B cell (primary cell): ENCODE measurements at regions not wholly inside any gene's neighbourhood (a gene's known extent, or its start where the extent isn't known, plus 50 kb on each side); places are given as distances from the start of the nearest gene placed in this dataset.

Experiments used
- ATAC-seq: fragments of 200-7000 bp; cut with Tn5 transposase; one replicate; pipeline ENCODE4 v1.10.0; 2021; ENCODE audit warnings: low read depth, mild to moderate bottlenecking, moderate number of reproducible peaks, moderate library complexity
- CTCF ChIA-PET: fragments of 350-600 bp; sonication (Branson Sonifier 250); formaldehyde crosslinking; loops from one replicate; lab custom pipeline; 2021; ENCODE audit warnings: antibody characterized with exemption, inconsistent platforms; lab: Charles Lee
- POLR2A ChIA-PET: fragments of 350-600 bp; sonication (Branson Sonifier 250); formaldehyde crosslinking; loops from one replicate; lab custom pipeline; 2021; ENCODE audit warnings: antibody characterized with exemption; lab: Charles Lee
- DNase-seq: peaks from one replicate; pipeline ENCODE4 v3.0.0; 2013
- H2AFZ ChIP-seq: 2 replicates; pipeline ENCODE4 v1.6.1; 2012; ENCODE audit warnings: mild to moderate bottlenecking, low read depth, low read length; ENCODE audit not compliant: insufficient read depth, poor library complexity, severe bottlenecking
- H3K27ac ChIP-seq, 2 donors: 1 replicate in 1 of 2; 2 replicates in 1 of 2; pipeline ENCODE4 v1.5.1; 2012 to 2013; ENCODE audit warnings: low read length in 2 of 2, mild to moderate bottlenecking in 2 of 2, moderate library complexity in 1 of 2
- H3K27me3 ChIP-seq, 4 experiments: fragments of 200-600 bp in 1 of 4; sonication (generic) in 1 of 4; replicated peaks in 1 of 4; 1 replicate in 2 of 4; 2 replicates in 2 of 4; pipeline versions ENCODE4 v1.6.1 to v1.7.0; 2013 to 2016; ENCODE audit warnings: low read length in 3 of 4, mild to moderate bottlenecking in 2 of 4, mixed read lengths in 1 of 4, moderate library complexity in 1 of 4; ENCODE audit not compliant: insufficient read depth in 4 of 4, control insufficient read depth in 3 of 4; ENCODE audit errors: control extremely low read depth in 1 of 4
- H3K36me3 ChIP-seq, 2 experiments: replicated peaks in 1 of 2; 1 replicate in 1 of 2; 2 replicates in 1 of 2; pipeline versions ENCODE4 v1.6.1 to v1.7.1; 2013; ENCODE audit warnings: low read length in 1 of 2; ENCODE audit not compliant: insufficient read depth in 2 of 2, control insufficient read depth in 1 of 2; ENCODE audit errors: control extremely low read depth in 1 of 2, extremely low read depth in 1 of 2
- H3K4me1 ChIP-seq, 2 donors: fragments of 200-600 bp in 1 of 2; sonication (generic) in 1 of 2; 1 replicate in 1 of 2; 2 replicates in 1 of 2; pipeline versions ENCODE4 v1.5.1 to v1.6.1; 2013 to 2017; ENCODE audit warnings: low read length in 2 of 2; ENCODE audit not compliant: control insufficient read depth in 2 of 2, insufficient read depth in 2 of 2
- H3K4me2 ChIP-seq: replicated peaks from 2 replicates; pipeline ENCODE3; 2012; ENCODE audit warnings: mild to moderate bottlenecking, low read depth, low read length; ENCODE audit not compliant: poor library complexity, severe bottlenecking
- H3K4me3 ChIP-seq, 5 experiments: fragments of 200-600 bp in 1 of 5; sonication (generic) in 1 of 5; 1 replicate in 3 of 5; 2 replicates in 2 of 5; pipeline versions ENCODE4 v1.5.1 to v1.7.0; 2011 to 2016; ENCODE audit warnings: low read length in 4 of 5, mild to moderate bottlenecking in 4 of 5, low read depth in 2 of 5, control low read depth in 1 of 5, moderate library complexity in 1 of 5; ENCODE audit not compliant: insufficient read depth in 1 of 5; ENCODE audit errors: control extremely low read depth in 1 of 5, extremely low read depth in 1 of 5
- H3K79me2 ChIP-seq: fragments of 200-600 bp; sonication (generic); one replicate; pipeline ENCODE4 v1.6.0; 2016; ENCODE audit warnings: low read length; ENCODE audit not compliant: control insufficient read depth, insufficient read depth
- H3K9ac ChIP-seq: fragments of 200-600 bp; sonication (generic); 2 replicates; pipeline ENCODE4 v1.6.1; 2017; ENCODE audit warnings: mild to moderate bottlenecking, low read length, moderate library complexity
- H3K9me3 ChIP-seq, 3 donors: one replicate each; pipeline versions ENCODE4 v1.6.1 to v1.7.1; 2013; ENCODE audit warnings: low read length in 2 of 3; ENCODE audit not compliant: control insufficient read depth in 2 of 3, insufficient read depth in 1 of 3; ENCODE audit errors: control extremely low read depth in 1 of 3
- H4K20me1 ChIP-seq: 2 replicates; pipeline ENCODE4 v1.6.0; 2012; ENCODE audit warnings: mild to moderate bottlenecking, low read length; ENCODE audit not compliant: insufficient read depth, control insufficient read depth, poor library complexity, severe bottlenecking
- H3K27ac Mint-ChIP-seq: one replicate; pipeline ENCODE4 v1.8.0; 2021; ENCODE audit warnings: mixed read lengths
- H3K27me3 Mint-ChIP-seq: one replicate; pipeline ENCODE4 v1.8.0; 2021; ENCODE audit warnings: mixed read lengths
- H3K4me1 Mint-ChIP-seq: one replicate; pipeline ENCODE4 v1.8.0; 2021; ENCODE audit warnings: mixed read lengths
- H3K4me3 Mint-ChIP-seq: one replicate; pipeline ENCODE4 v1.8.0; 2021; ENCODE audit warnings: mixed read lengths
- H3K9me3 Mint-ChIP-seq: one replicate; pipeline ENCODE4 v1.8.0; 2022; ENCODE audit warnings: mixed read lengths; ENCODE audit not compliant: insufficient read depth
- EZH2 ChIP-seq: IDR thresholded peaks from 2 replicates; pipeline ENCODE4 v1.6.1; 2012; ENCODE audit warnings: borderline replicate concordance, low read depth, mild to moderate bottlenecking, moderate library complexity, low read length; ENCODE audit not compliant: insufficient read depth, poor library complexity, severe bottlenecking
- whole genome bisulfite sequencing: methylation state at CpG from one replicate; pipeline ENCODE4 v1.1.5; 2013; ENCODE audit warnings: missing lambda C conversion rate; ENCODE audit not compliant: insufficient coverage; 5-methylcytosine and 5-hydroxymethylcytosine counted together
- intact Hi-C: fragments of 100-400 bp; cut with micrococcal nuclease; formaldehyde crosslinking; loops from one replicate; pipeline ENCODE4 v1.10.0; 2022
- TF ChIP-seq, protein P1 (sequence below): fragments of 200-600 bp; IDR thresholded peaks from one replicate; pipeline ENCODE4 v1.8.0; 2022; ENCODE audit warnings: antibody characterized with exemption, mild to moderate bottlenecking

- Histone ChIP-seq H4K20me1 (no peaks in the 10 kb centered on the region), H3K27ac (no peak overlapping the region), H2AFZ (no peak overlapping the region), H3K36me3 (no peaks in the 10 kb centered on the region), H3K27me3 (no peaks in the 10 kb centered on the region), H3K4me1 (no peaks in the 10 kb centered on the region), H3K79me2 (no peaks in the 10 kb centered on the region), H3K9ac (no peak overlapping the region), H3K9me3 (peaks cover 0 to 3% (median 0%) of the 10 kb centered on the region in 3 donors), H3K4me2 (no peak overlapping the region), H3K4me3 (no peak overlapping the region)
- intact Hi-C loops: no loop called here
- Mint-ChIP-seq H3K4me1 (no peaks in the 10 kb centered on the region), H3K27me3 (no peaks in the 10 kb centered on the region), H3K9me3 (no peaks in the 10 kb centered on the region), H3K4me3 (no peak overlapping the region), H3K27ac (no peak overlapping the region)
- ATAC-seq: no peak
- no peak for DNase-seq
- ChIA-PET POLR2A (no interaction called here), CTCF (no interaction called here)
- WGBS: 95% methylated on average over 5 of the region's 7 CpGs
- TF ChIP-seq, protein P1, sequence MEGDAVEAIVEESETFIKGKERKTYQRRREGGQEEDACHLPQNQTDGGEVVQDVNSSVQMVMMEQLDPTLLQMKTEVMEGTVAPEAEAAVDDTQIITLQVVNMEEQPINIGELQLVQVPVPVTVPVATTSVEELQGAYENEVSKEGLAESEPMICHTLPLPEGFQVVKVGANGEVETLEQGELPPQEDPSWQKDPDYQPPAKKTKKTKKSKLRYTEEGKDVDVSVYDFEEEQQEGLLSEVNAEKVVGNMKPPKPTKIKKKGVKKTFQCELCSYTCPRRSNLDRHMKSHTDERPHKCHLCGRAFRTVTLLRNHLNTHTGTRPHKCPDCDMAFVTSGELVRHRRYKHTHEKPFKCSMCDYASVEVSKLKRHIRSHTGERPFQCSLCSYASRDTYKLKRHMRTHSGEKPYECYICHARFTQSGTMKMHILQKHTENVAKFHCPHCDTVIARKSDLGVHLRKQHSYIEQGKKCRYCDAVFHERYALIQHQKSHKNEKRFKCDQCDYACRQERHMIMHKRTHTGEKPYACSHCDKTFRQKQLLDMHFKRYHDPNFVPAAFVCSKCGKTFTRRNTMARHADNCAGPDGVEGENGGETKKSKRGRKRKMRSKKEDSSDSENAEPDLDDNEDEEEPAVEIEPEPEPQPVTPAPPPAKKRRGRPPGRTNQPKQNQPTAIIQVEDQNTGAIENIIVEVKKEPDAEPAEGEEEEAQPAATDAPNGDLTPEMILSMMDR: no peak
- TF ChIP-seq EZH2: no peak
Observed at GRCh38 chr7:21030237-21030871, 243.7 kb upstream of the SP8 start.

- H3K4me3 ChIP-seq: no peak overlapping the region
- no peaks in the 10 kb centered on the region for H3K27me3 ChIP-seq
- H3K27ac Mint-ChIP-seq: no peak overlapping the region
- no peak for ATAC-seq
- ChIA-PET POLR2A (no interaction called here), CTCF (no interaction called here)
- no peaks in the 10 kb centered on the region for H3K36me3 ChIP-seq
- no peak overlapping the region for H2AFZ ChIP-seq
- H3K79me2 ChIP-seq: no peaks in the 10 kb centered on the region
- no peak overlapping the region for H3K4me3 Mint-ChIP-seq
- H3K9ac ChIP-seq: no peak overlapping the region
- no peaks in the 10 kb centered on the region for H3K9me3 Mint-ChIP-seq
- H4K20me1 ChIP-seq: no peaks in the 10 kb centered on the region
- H3K9me3 ChIP-seq: no peaks in the 10 kb centered on the region
- H3K4me1 ChIP-seq: no peaks in the 10 kb centered on the region
- WGBS: no CpG with 5 or more reads among the region's 2 CpGs
- no peaks in the 10 kb centered on the region for H3K27me3 Mint-ChIP-seq
- DNase-seq: no peak
- intact Hi-C loops: no loop called here
- no peak overlapping the region for H3K27ac ChIP-seq
- no peak overlapping the region for H3K4me2 ChIP-seq
- H3K4me1 Mint-ChIP-seq: no peaks in the 10 kb centered on the region
- TF ChIP-seq EZH2: no peak
- TF ChIP-seq, protein P1: no peak
Observed at GRCh38 chr7:21041252-21041651, 254.6 kb upstream of the SP8 start.
